Nephron (organoid): ENCODE measurements at regions not wholly inside any gene's neighbourhood (a gene's known extent, or its start where the extent isn't known, plus 50 kb on each side); places are given as distances from the start of the nearest gene placed in this dataset.

Source experiments
- H3K27ac Mint-ChIP-seq, 3 experiments: 2 replicates each; pipeline ENCODE4 v1.8.0; 2020; ENCODE audit warnings: mixed read lengths in 3 of 3, mild to moderate bottlenecking in 2 of 3, moderate library complexity in 1 of 3
- H3K27me3 Mint-ChIP-seq: 2 replicates; pipeline ENCODE4 v1.8.0; 2021; ENCODE audit warnings: low read depth, mild to moderate bottlenecking, moderate library complexity, mixed read lengths
- H3K36me3 Mint-ChIP-seq: 2 replicates; pipeline ENCODE4 v1.8.0; 2020; ENCODE audit warnings: low read depth, mixed read lengths
- H3K4me1 Mint-ChIP-seq: 2 replicates; pipeline ENCODE4 v1.8.0; 2020; ENCODE audit warnings: mixed read lengths
- H3K4me3 Mint-ChIP-seq, 3 experiments: 2 replicates each; pipeline ENCODE4 v1.8.0; 2020; ENCODE audit warnings: mild to moderate bottlenecking in 3 of 3, mixed read lengths in 3 of 3, moderate library complexity in 2 of 3
- H3K9me3 Mint-ChIP-seq: 2 replicates; pipeline ENCODE4 v1.8.0; 2020; ENCODE audit warnings: mixed read lengths
- CTCF ChIP-seq, 3 experiments: fragments of 200-600 bp; sonication (generic); IDR thresholded peaks; one replicate each; pipeline ENCODE4 v1.5.0; 2021; ENCODE audit warnings: antibody characterized with exemption in 3 of 3; ENCODE audit not compliant: unreplicated experiment in 3 of 3

- no peaks in the 10 kb centered on the region for H3K9me3 Mint-ChIP-seq
- no peaks in the 10 kb centered on the region for H3K36me3 Mint-ChIP-seq
- H3K27me3 Mint-ChIP-seq: peaks cover 10% of the 10 kb centered on the region
- H3K4me3 Mint-ChIP-seq: no peak overlapping the region
- H3K4me1 Mint-ChIP-seq: peaks cover 16% of the 10 kb centered on the region
- H3K27ac Mint-ChIP-seq: no peak overlapping the region
- TF ChIP-seq CTCF (IDR thresholded peaks at IDR 0.05; ENCODE audit: unreplicated experiment in 3 of 3): no peak
Observed at GRCh38 chr3:151552589-151552988, 91.7 kb upstream of the IGSF10 start.

GRCh38 chr3:151550642-151551041, 89.8 kb upstream of the IGSF10 start:
- no peak for TF ChIP-seq CTCF (IDR thresholded peaks at IDR 0.05; ENCODE audit: unreplicated experiment in 3 of 3)
- Mint-ChIP-seq H3K27ac (no peak overlapping the region), H3K9me3 (no peaks in the 10 kb centered on the region), H3K4me3 (no peak overlapping the region), H3K4me1 (peaks cover 7% of the 10 kb centered on the region), H3K27me3 (peaks cover 10% of the 10 kb centered on the region), H3K36me3 (no peaks in the 10 kb centered on the region)

- no peak overlapping the region for H3K27ac Mint-ChIP-seq
- peaks cover 10% of the 10 kb centered on the region for H3K27me3 Mint-ChIP-seq
- H3K9me3 Mint-ChIP-seq: no peaks in the 10 kb centered on the region
- H3K36me3 Mint-ChIP-seq: no peaks in the 10 kb centered on the region
- TF ChIP-seq CTCF (IDR thresholded peaks at IDR 0.05; ENCODE audit: unreplicated experiment in 3 of 3): no peak
- H3K4me1 Mint-ChIP-seq: peaks cover 4% of the 10 kb centered on the region
- H3K4me3 Mint-ChIP-seq: no peak overlapping the region
Observed at GRCh38 chr3:151550025-151550618, 89.3 kb upstream of the IGSF10 start.

GRCh38 chr3:151548195-151548594, 87.3 kb upstream of the IGSF10 start:
- H3K36me3 Mint-ChIP-seq: no peaks in the 10 kb centered on the region
- H3K27me3 Mint-ChIP-seq: peaks cover 10% of the 10 kb centered on the region
- no peak for TF ChIP-seq CTCF (IDR thresholded peaks at IDR 0.05; ENCODE audit: unreplicated experiment in 3 of 3)
- peaks cover 10% of the 10 kb centered on the region for H3K4me1 Mint-ChIP-seq
- H3K27ac Mint-ChIP-seq: no peak overlapping the region
- no peak overlapping the region for H3K4me3 Mint-ChIP-seq
- H3K9me3 Mint-ChIP-seq: no peaks in the 10 kb centered on the region

GRCh38 chr3:151544164-151544548, 83.3 kb upstream of the IGSF10 start:
- Mint-ChIP-seq H3K9me3 (no peaks in the 10 kb centered on the region), H3K27me3 (peaks cover 6% of the 10 kb centered on the region), H3K4me3 (no peak overlapping the region), H3K27ac (no peak overlapping the region), H3K4me1 (peaks cover 37% of the 10 kb centered on the region), H3K36me3 (no peaks in the 10 kb centered on the region)
- TF ChIP-seq CTCF (IDR thresholded peaks at IDR 0.05; ENCODE audit: unreplicated experiment in 3 of 3): no peak

GRCh38 chr3:151541178-151541577, 80.3 kb upstream of the IGSF10 start:
- H3K4me1 Mint-ChIP-seq: peaks cover 52% of the 10 kb centered on the region
- H3K27me3 Mint-ChIP-seq: peaks cover 14% of the 10 kb centered on the region
- no peaks in the 10 kb centered on the region for H3K9me3 Mint-ChIP-seq
- TF ChIP-seq CTCF (IDR thresholded peaks at IDR 0.05; ENCODE audit: unreplicated experiment in 3 of 3): no peak
- H3K27ac Mint-ChIP-seq: peak overlapping the region in 2 of 3 experiments; percentile 32 to 81
- no peak overlapping the region for H3K4me3 Mint-ChIP-seq
- no peaks in the 10 kb centered on the region for H3K36me3 Mint-ChIP-seq
